ENCODE measurements at regions not wholly inside any gene's neighbourhood (a gene's known extent, or its start where the extent isn't known, plus 50 kb on each side); places are given as distances from the start of the nearest gene placed in this dataset.

GRCh38 chr6:168959696-168960095, 293.9 kb downstream of the THBS2 start:
- TF ChIP-seq FOXP2 (optimal IDR thresholded peaks at IDR 0.05; ENCODE audit: control extremely low read depth, extremely low read length, insufficient read depth) (no peak), POLR2AphosphoS5 (IDR thresholded peaks at IDR 0.05; ENCODE audit: borderline replicate concordance, low read depth, low read length) (no peak), EZH2 (IDR thresholded peaks at IDR 0.05) (no peak)
- Histone ChIP-seq H3K27ac (no peak overlapping the region), H3K36me3 (ENCODE audit: insufficient read depth, low read length) (no peaks in the 10 kb centered on the region), H3K9ac (ENCODE audit: insufficient read length) (no peak overlapping the region), H3K4me3 (no peak overlapping the region), H3K9me3 (ENCODE audit: low read depth, low read length) (no peaks in the 10 kb centered on the region)
- DNase-seq (ENCODE audit: low read depth, low spot score) = no peak

GRCh38 chr6:168956884-168957730, 296.5 kb downstream of the THBS2 start:
- Histone ChIP-seq H3K36me3 (ENCODE audit: insufficient read depth, low read length) (no peaks in the 10 kb centered on the region), H3K4me3 (no peak overlapping the region; the same call in 1 of the 2 replicates), H3K9me3 (ENCODE audit: low read depth, low read length) (no peaks in the 10 kb centered on the region), H3K27ac (no peak overlapping the region), H3K9ac (ENCODE audit: insufficient read length) (peak overlapping the region; percentile 52)
- TF ChIP-seq EZH2 (IDR thresholded peaks at IDR 0.05) (no peak), FOXP2 (optimal IDR thresholded peaks at IDR 0.05; ENCODE audit: control extremely low read depth, extremely low read length, insufficient read depth) (no peak), POLR2AphosphoS5 (IDR thresholded peaks at IDR 0.05; ENCODE audit: borderline replicate concordance, low read depth, low read length) (no peak)
- DNase-seq (ENCODE audit: low read depth, low spot score) = peak; percentile 37

GRCh38 chr6:168956141-168956838, 297.4 kb downstream of the THBS2 start:
- peak overlapping the region; percentile 52 for H3K9ac ChIP-seq (ENCODE audit: insufficient read length)
- TF ChIP-seq EZH2 (IDR thresholded peaks at IDR 0.05) = no peak
- TF ChIP-seq FOXP2 (optimal IDR thresholded peaks at IDR 0.05; ENCODE audit: control extremely low read depth, extremely low read length, insufficient read depth) = no peak
- TF ChIP-seq POLR2AphosphoS5 (IDR thresholded peaks at IDR 0.05; ENCODE audit: borderline replicate concordance, low read depth, low read length) = no peak
- DNase-seq (ENCODE audit: low read depth, low spot score) = no peak
- no peaks in the 10 kb centered on the region for H3K9me3 ChIP-seq (ENCODE audit: low read depth, low read length)
- no peak overlapping the region; the same call in 1 of the 2 replicates for H3K4me3 ChIP-seq
- H3K36me3 ChIP-seq (ENCODE audit: insufficient read depth, low read length) = no peaks in the 10 kb centered on the region
- H3K27ac ChIP-seq = no peak overlapping the region

GRCh38 chr6:168953461-168953860, 300.2 kb downstream of the THBS2 start:
- no peak overlapping the region for H3K9ac ChIP-seq (ENCODE audit: insufficient read length)
- H3K36me3 ChIP-seq (ENCODE audit: insufficient read depth, low read length) = no peaks in the 10 kb centered on the region
- H3K27ac ChIP-seq = no peak overlapping the region
- H3K4me3 ChIP-seq = no peak overlapping the region
- TF ChIP-seq POLR2AphosphoS5 (IDR thresholded peaks at IDR 0.05; ENCODE audit: borderline replicate concordance, low read depth, low read length) (no peak), FOXP2 (optimal IDR thresholded peaks at IDR 0.05; ENCODE audit: control extremely low read depth, extremely low read length, insufficient read depth) (no peak), EZH2 (IDR thresholded peaks at IDR 0.05) (no peak)
- H3K9me3 ChIP-seq (ENCODE audit: low read depth, low read length) = no peaks in the 10 kb centered on the region
- no peak for DNase-seq (ENCODE audit: low read depth, low spot score)

GRCh38 chr6:168951217-168951616, 302.4 kb downstream of the THBS2 start:
- H3K4me3 ChIP-seq = no peak overlapping the region
- no peak for DNase-seq (ENCODE audit: low read depth, low spot score)
- no peaks in the 10 kb centered on the region for H3K36me3 ChIP-seq (ENCODE audit: insufficient read depth, low read length)
- TF ChIP-seq EZH2 (IDR thresholded peaks at IDR 0.05) (no peak), FOXP2 (optimal IDR thresholded peaks at IDR 0.05; ENCODE audit: control extremely low read depth, extremely low read length, insufficient read depth) (no peak), POLR2AphosphoS5 (IDR thresholded peaks at IDR 0.05; ENCODE audit: borderline replicate concordance, low read depth, low read length) (no peak)
- no peaks in the 10 kb centered on the region for H3K9me3 ChIP-seq (ENCODE audit: low read depth, low read length)
- no peak overlapping the region for H3K9ac ChIP-seq (ENCODE audit: insufficient read length)
- H3K27ac ChIP-seq = no peak overlapping the region

- Histone ChIP-seq H3K27ac (no peak overlapping the region), H3K36me3 (ENCODE audit: insufficient read depth, low read length) (no peaks in the 10 kb centered on the region), H3K9ac (ENCODE audit: insufficient read length) (no peak overlapping the region), H3K9me3 (ENCODE audit: low read depth, low read length) (no peaks in the 10 kb centered on the region), H3K4me3 (no peak overlapping the region)
- no peak for DNase-seq (ENCODE audit: low read depth, low spot score)
- TF ChIP-seq EZH2 (IDR thresholded peaks at IDR 0.05) (no peak), POLR2AphosphoS5 (IDR thresholded peaks at IDR 0.05; ENCODE audit: borderline replicate concordance, low read depth, low read length) (no peak), FOXP2 (optimal IDR thresholded peaks at IDR 0.05; ENCODE audit: control extremely low read depth, extremely low read length, insufficient read depth) (no peak)
These were observed 302.8 kb downstream of the THBS2 start for GRCh38 chr6:168950858-168951214.

- TF ChIP-seq FOXP2 (optimal IDR thresholded peaks at IDR 0.05; ENCODE audit: control extremely low read depth, extremely low read length, insufficient read depth) = no peak
- no peak for TF ChIP-seq EZH2 (IDR thresholded peaks at IDR 0.05)
- TF ChIP-seq POLR2AphosphoS5 (IDR thresholded peaks at IDR 0.05; ENCODE audit: borderline replicate concordance, low read depth, low read length) = no peak
- H3K9me3 ChIP-seq (ENCODE audit: low read depth, low read length) = no peaks in the 10 kb centered on the region
- no peak for DNase-seq (ENCODE audit: low read depth, low spot score)
- H3K9ac ChIP-seq (ENCODE audit: insufficient read length) = no peak overlapping the region
- H3K36me3 ChIP-seq (ENCODE audit: insufficient read depth, low read length) = no peaks in the 10 kb centered on the region
- no peak overlapping the region for H3K4me3 ChIP-seq
- no peak overlapping the region for H3K27ac ChIP-seq
These were observed 303.4 kb downstream of the THBS2 start for GRCh38 chr6:168949981-168950857.
